Osteocyte (in vitro differentiated cells): ENCODE measurements at regions not wholly inside any gene's neighbourhood (a gene's known extent, or its start where the extent isn't known, plus 50 kb on each side); places are given as distances from the start of the nearest gene placed in this dataset.
"Not testable (repeated sequence)": the region's sequence is repeated elsewhere in the genome, so short reads cannot be mapped to it uniquely, and the experiment has no call there.

Experiments
- DNase-seq: peaks from one replicate; pipeline ENCODE4 v3.0.0; 2021; ENCODE audit warnings: mixed read lengths; ENCODE audit not compliant: unreplicated experiment; ENCODE audit errors: extremely low spot score
- H3K27ac Mint-ChIP-seq: one replicate; pipeline ENCODE4 v1.8.0; 2021; ENCODE audit warnings: mild to moderate bottlenecking, mixed read lengths; ENCODE audit not compliant: unreplicated experiment
- H3K27me3 Mint-ChIP-seq: one replicate; pipeline ENCODE4 v1.8.0; 2021; ENCODE audit warnings: mixed read lengths; ENCODE audit not compliant: unreplicated experiment
- H3K36me3 Mint-ChIP-seq: one replicate; pipeline ENCODE4 v1.8.0; 2021; ENCODE audit warnings: mixed read lengths; ENCODE audit not compliant: unreplicated experiment
- H3K4me1 Mint-ChIP-seq: one replicate; pipeline ENCODE4 v1.8.0; 2021; ENCODE audit warnings: mixed read lengths; ENCODE audit not compliant: unreplicated experiment
- H3K4me3 Mint-ChIP-seq: one replicate; pipeline ENCODE4 v1.8.0; 2021; ENCODE audit warnings: mild to moderate bottlenecking, moderate library complexity, mixed read lengths; ENCODE audit not compliant: unreplicated experiment
- H3K9me3 Mint-ChIP-seq: one replicate; pipeline ENCODE4 v1.8.0; 2021; ENCODE audit warnings: mixed read lengths; ENCODE audit not compliant: unreplicated experiment
- CTCF ChIP-seq: fragments of 200-600 bp; sonication (generic); IDR thresholded peaks from 2 replicates; pipeline ENCODE4 v1.5.0; 2021; ENCODE audit warnings: antibody characterized with exemption, mild to moderate bottlenecking, moderate library complexity

GRCh38 chr22:23419931-23420330 is 160.2 kb downstream of the IGLL1 start:
- Mint-ChIP-seq H3K4me1 (peaks cover 22% of the 10 kb centered on the region), H3K9me3 (no peaks in the 10 kb centered on the region), H3K36me3 (no peaks in the 10 kb centered on the region), H3K27me3 (no peaks in the 10 kb centered on the region), H3K4me3 (no peak overlapping the region), H3K27ac (no peak overlapping the region)
- peak; percentile 62 for DNase-seq
- no peak for TF ChIP-seq CTCF

- no peaks in the 10 kb centered on the region for H3K36me3 Mint-ChIP-seq
- TF ChIP-seq CTCF, result no peak
- no peak for DNase-seq
- no peaks in the 10 kb centered on the region for H3K9me3 Mint-ChIP-seq
- H3K27ac Mint-ChIP-seq, result no peak overlapping the region
- H3K27me3 Mint-ChIP-seq, result no peaks in the 10 kb centered on the region
- H3K4me1 Mint-ChIP-seq, result peaks cover 22% of the 10 kb centered on the region
- H3K4me3 Mint-ChIP-seq, result no peak overlapping the region
These were observed 160.9 kb downstream of the IGLL1 start for GRCh38 chr22:23419171-23419570.

GRCh38 chr22:23418159-23418788 is 161.8 kb downstream of the IGLL1 start:
- H3K36me3 Mint-ChIP-seq, result no peaks in the 10 kb centered on the region
- H3K4me1 Mint-ChIP-seq, result peaks cover 22% of the 10 kb centered on the region
- peak overlapping the region; percentile 2 for H3K27ac Mint-ChIP-seq
- DNase-seq, result peak; percentile 73
- no peaks in the 10 kb centered on the region for H3K9me3 Mint-ChIP-seq
- TF ChIP-seq CTCF, result no peak
- H3K4me3 Mint-ChIP-seq, result no peak overlapping the region
- H3K27me3 Mint-ChIP-seq, result no peaks in the 10 kb centered on the region

- not testable (repeated sequence) for H3K36me3 Mint-ChIP-seq, DNase-seq, H3K27me3 Mint-ChIP-seq, H3K4me3 Mint-ChIP-seq, H3K9me3 Mint-ChIP-seq, H3K27ac Mint-ChIP-seq
- peaks cover 22% of the 10 kb centered on the region for H3K4me1 Mint-ChIP-seq
These were observed 162.8 kb downstream of the IGLL1 start for GRCh38 chr22:23417327-23417726.

GRCh38 chr22:23416169-23416690 is 163.9 kb downstream of the IGLL1 start:
- H3K36me3 Mint-ChIP-seq, H3K9me3 Mint-ChIP-seq, H3K4me3 Mint-ChIP-seq, H3K27ac Mint-ChIP-seq, H3K27me3 Mint-ChIP-seq, DNase-seq: not testable (repeated sequence)
- peaks cover 19% of the 10 kb centered on the region for H3K4me1 Mint-ChIP-seq

GRCh38 chr22:23415490-23415851 is 164.6 kb downstream of the IGLL1 start:
- H3K4me1 Mint-ChIP-seq, result peaks cover 19% of the 10 kb centered on the region
- DNase-seq, result no peak
- no peak for TF ChIP-seq CTCF
- no peak overlapping the region for H3K4me3 Mint-ChIP-seq
- no peak overlapping the region for H3K27ac Mint-ChIP-seq
- H3K36me3 Mint-ChIP-seq, result no peaks in the 10 kb centered on the region
- H3K27me3 Mint-ChIP-seq, result peaks cover 7% of the 10 kb centered on the region
- H3K9me3 Mint-ChIP-seq, result no peaks in the 10 kb centered on the region
